Activated B cell treated with CpG ODN at 0.5 μM for 24 hours (primary cell): ENCODE measurements at regions not wholly inside any gene's neighbourhood (a gene's known extent, or its start where the extent isn't known, plus 50 kb on each side); places are given as distances from the start of the nearest gene placed in this dataset.

Source experiments
- ATAC-seq: fragments of 200-7000 bp; cut with Tn5 transposase; one replicate; pipeline ENCODE4 v1.10.0; 2021; ENCODE audit warnings: low read depth, mild to moderate bottlenecking, moderate library complexity
- CTCF ChIA-PET: fragments of 350-600 bp; sonication (Branson Sonifier 250); formaldehyde crosslinking; loops from one replicate; lab custom pipeline; 2021; ENCODE audit warnings: antibody characterized with exemption; lab: Charles Lee
- POLR2A ChIA-PET: fragments of 350-600 bp; sonication (Branson Sonifier 250); formaldehyde crosslinking; loops from one replicate; lab custom pipeline; 2021; ENCODE audit warnings: antibody characterized with exemption; lab: Charles Lee
- DNase-seq: peaks from one replicate; pipeline ENCODE4 v3.0.0; 2022
- H3K27ac Mint-ChIP-seq: one replicate; pipeline ENCODE4 v1.8.0; 2020; ENCODE audit warnings: mixed read lengths
- H3K27me3 Mint-ChIP-seq: one replicate; pipeline ENCODE4 v1.8.0; 2021; ENCODE audit warnings: mixed read lengths
- H3K36me3 Mint-ChIP-seq: one replicate; pipeline ENCODE4 v1.8.0; 2021; ENCODE audit warnings: low read depth, mixed read lengths
- H3K4me1 Mint-ChIP-seq: one replicate; pipeline ENCODE4 v1.8.0; 2021; ENCODE audit warnings: mixed read lengths
- H3K4me3 Mint-ChIP-seq: one replicate; pipeline ENCODE4 v1.8.0; 2020; ENCODE audit warnings: mild to moderate bottlenecking, mixed read lengths
- H3K9me3 Mint-ChIP-seq: one replicate; pipeline ENCODE4 v1.8.0; 2020; ENCODE audit warnings: mixed read lengths
- CTCF ChIP-seq: fragments of 200-600 bp; IDR thresholded peaks from one replicate; pipeline ENCODE4 v1.8.0; 2022; ENCODE audit warnings: antibody characterized with exemption, mild to moderate bottlenecking
- intact Hi-C: fragments of 100-400 bp; cut with micrococcal nuclease; formaldehyde crosslinking; loops from one replicate; pipeline ENCODE4 v1.15.1; 2024

- ChIA-PET POLR2A (no interaction called here), CTCF (no interaction called here)
- no peaks in the 10 kb centered on the region for H3K9me3 Mint-ChIP-seq
- H3K4me3 Mint-ChIP-seq: no peak overlapping the region
- no peaks in the 10 kb centered on the region for H3K36me3 Mint-ChIP-seq
- no peaks in the 10 kb centered on the region for H3K27me3 Mint-ChIP-seq
- intact Hi-C loops: no loop called here
- H3K27ac Mint-ChIP-seq: no peak overlapping the region
- TF ChIP-seq CTCF: no peak
- ATAC-seq (no peak), DNase-seq (no peak)
- peaks cover 16% of the 10 kb centered on the region for H3K4me1 Mint-ChIP-seq
Observed at GRCh38 chr1:56297208-56297607, 282.2 kb downstream of the PLPP3 start.

GRCh38 chr1:56295949-56296929 lies 283.1 kb downstream of the PLPP3 start:
- CTCF ChIA-PET: interaction anchor here (0.9 kb wide), 1 partner anchor 289 kb away, joined by 4 read pairs; no protein-coding TSS in a partner anchor

GRCh38 chr1:56291374-56291919 lies 287.9 kb downstream of the PLPP3 start:
- ChIA-PET CTCF (interaction anchor here (1.6 kb wide), 1 partner anchor 10 kb away, joined by 3 read pairs; no protein-coding TSS in a partner anchor), POLR2A (no interaction called here)
- peaks cover 10% of the 10 kb centered on the region for H3K4me1 Mint-ChIP-seq
- ATAC-seq (no peak), DNase-seq (no peak)
- no peaks in the 10 kb centered on the region for H3K36me3 Mint-ChIP-seq
- TF ChIP-seq CTCF: no peak
- H3K4me3 Mint-ChIP-seq: no peak overlapping the region
- H3K27ac Mint-ChIP-seq: no peak overlapping the region
- H3K9me3 Mint-ChIP-seq: no peaks in the 10 kb centered on the region
- H3K27me3 Mint-ChIP-seq: no peaks in the 10 kb centered on the region
- intact Hi-C loops: no loop called here

More at GRCh38 chr1:56295949-56296929, 283.1 kb downstream of the PLPP3 start:
- no peaks in the 10 kb centered on the region for H3K27me3 Mint-ChIP-seq
- H3K4me1 Mint-ChIP-seq: peaks cover 16% of the 10 kb centered on the region
- ATAC-seq (no peak), DNase-seq (no peak)
- TF ChIP-seq CTCF: no peak
- no peaks in the 10 kb centered on the region for H3K36me3 Mint-ChIP-seq
- POLR2A ChIA-PET: no interaction called here
- intact Hi-C loops: no loop called here
- H3K27ac Mint-ChIP-seq: no peak overlapping the region
- H3K9me3 Mint-ChIP-seq: no peaks in the 10 kb centered on the region
- no peak overlapping the region for H3K4me3 Mint-ChIP-seq

GRCh38 chr1:56289260-56289659 lies 290.1 kb downstream of the PLPP3 start:
- Mint-ChIP-seq H3K4me3 (no peak overlapping the region), H3K27ac (no peak overlapping the region), H3K36me3 (no peaks in the 10 kb centered on the region), H3K27me3 (no peaks in the 10 kb centered on the region), H3K9me3 (no peaks in the 10 kb centered on the region), H3K4me1 (no peaks in the 10 kb centered on the region)
- DNase-seq (no peak), ATAC-seq (no peak)
- intact Hi-C loops: loop anchor here (2.0 kb wide), 1 partner anchor 296 kb away; no protein-coding TSS in a partner anchor
- CTCF ChIA-PET: interaction anchor here (2.0 kb wide), 1 partner anchor 295 kb away, joined by 5 read pairs; no protein-coding TSS in a partner anchor
- POLR2A ChIA-PET: no interaction called here
- no peak for TF ChIP-seq CTCF

- intact Hi-C loops: loop anchor here (2.0 kb wide), 1 partner anchor 297 kb away; no protein-coding TSS in a partner anchor
- H3K9me3 Mint-ChIP-seq: no peaks in the 10 kb centered on the region
- DNase-seq: no peak
- H3K27me3 Mint-ChIP-seq: no peaks in the 10 kb centered on the region
- TF ChIP-seq CTCF: no peak
- no peaks in the 10 kb centered on the region for H3K36me3 Mint-ChIP-seq
- CTCF ChIA-PET: no interaction called here
- no peaks in the 10 kb centered on the region for H3K4me1 Mint-ChIP-seq
- ATAC-seq: no peak
- no peak overlapping the region for H3K27ac Mint-ChIP-seq
- POLR2A ChIA-PET: no interaction called here
- no peak overlapping the region for H3K4me3 Mint-ChIP-seq
Observed at GRCh38 chr1:56287721-56288120, 291.6 kb downstream of the PLPP3 start.
